IMR-90 (cell line): ENCODE measurements at regions not wholly inside any gene's neighbourhood (a gene's known extent, or its start where the extent isn't known, plus 50 kb on each side); places are given as distances from the start of the nearest gene placed in this dataset.

Experiments
- ATAC-seq: fragments of 200-7000 bp; cut with Tn5 transposase; 2 replicates; pipeline ENCODE4 v1.9.1; 2020; ENCODE audit warnings: low read depth, mild to moderate bottlenecking, moderate library complexity
- BruUV-seq: library from RNA; stranded (reverse); fragments of 400-500 nt; replicated peaks from 2 replicates; lab custom pipeline; 2021; lab: Mats Ljungman, UMichigan
- CTCF ChIA-PET: fragments of 300-600 bp; formaldehyde crosslinking; extraction: SDS; loops from one replicate; lab custom pipeline; 2021; ENCODE audit warnings: antibody characterized with exemption; lab: Yijun Ruan, JAX
- POLR2A ChIA-PET: fragments of 300-600 bp; sonication (Branson Sonifier 250); formaldehyde crosslinking; loops from one replicate; lab custom pipeline; 2022; ENCODE audit warnings: antibody characterized with exemption; ENCODE audit not compliant: unreplicated experiment; lab: Charles Lee
- DNase-seq: peaks from one replicate; pipeline ENCODE4 v3.0.0; 2013
- H2AFZ ChIP-seq: replicated peaks from 2 replicates; pipeline ENCODE3; 2013; ENCODE audit warnings: low read length, mild to moderate bottlenecking; ENCODE audit not compliant: poor library complexity
- H2AK5ac ChIP-seq: 2 replicates; pipeline ENCODE4 v1.6.1; 2013; ENCODE audit warnings: low read depth, low read length, inconsistent platforms
- H2AK9ac ChIP-seq: replicated peaks from 2 replicates; pipeline ENCODE3; 2013; ENCODE audit warnings: mild to moderate bottlenecking, low read depth, low read length, moderate library complexity; ENCODE audit not compliant: poor library complexity
- H2BK120ac ChIP-seq: 2 replicates; pipeline ENCODE4 v1.6.1; 2013; ENCODE audit warnings: low read depth, low read length, inconsistent platforms
- H2BK15ac ChIP-seq: 3 replicates; pipeline ENCODE4 v1.6.1; 2013; ENCODE audit warnings: low read depth, low read length, inconsistent platforms
- H2BK20ac ChIP-seq: 2 replicates; pipeline ENCODE4 v1.6.1; 2013; ENCODE audit warnings: low read depth, mild to moderate bottlenecking, inconsistent platforms, low read length, moderate library complexity
- H2BK5ac ChIP-seq: 2 replicates; pipeline ENCODE4 v1.6.1; 2013; ENCODE audit warnings: mild to moderate bottlenecking, low read depth, low read length, inconsistent platforms; ENCODE audit not compliant: poor library complexity, severe bottlenecking
- H3K14ac ChIP-seq: replicated peaks from 2 replicates; pipeline ENCODE4 v1.6.1; 2013; ENCODE audit warnings: low read depth, low read length, inconsistent platforms
- H3K18ac ChIP-seq: 2 replicates; pipeline ENCODE4 v1.6.1; 2013; ENCODE audit warnings: low read depth, low read length, control low read depth
- H3K23ac ChIP-seq: 2 replicates; pipeline ENCODE4 v1.6.1; 2013; ENCODE audit warnings: low read depth, low read length, inconsistent platforms
- H3K27ac ChIP-seq: 2 replicates; pipeline ENCODE4 v1.5.1; 2013; ENCODE audit warnings: mild to moderate bottlenecking, control low read depth, low read length; ENCODE audit not compliant: insufficient read depth
- H3K27me3 ChIP-seq: 2 replicates; pipeline ENCODE4 v1.6.1; 2013; ENCODE audit warnings: low read length; ENCODE audit not compliant: control insufficient read depth, insufficient read depth
- H3K36me3 ChIP-seq: 2 replicates; pipeline ENCODE4 v1.6.1; 2013; ENCODE audit warnings: low read length, mixed read lengths; ENCODE audit not compliant: control insufficient read depth, insufficient read depth
- H3K4ac ChIP-seq: 2 replicates; pipeline ENCODE4 v1.6.1; 2013; ENCODE audit warnings: low read depth, low read length, inconsistent platforms
- H3K4me1 ChIP-seq: 2 replicates; pipeline ENCODE4 v1.6.1; 2013; ENCODE audit warnings: low read length, mixed read lengths; ENCODE audit not compliant: control insufficient read depth, insufficient read depth
- H3K4me2 ChIP-seq: 2 replicates; pipeline ENCODE4 v1.6.1; 2013; ENCODE audit warnings: low read depth, mild to moderate bottlenecking, control low read depth, low read length, moderate library complexity
- H3K4me3 ChIP-seq: 2 replicates; pipeline ENCODE4 v1.5.1; 2013; ENCODE audit warnings: low read depth, mild to moderate bottlenecking, control low read depth, low read length, moderate library complexity; ENCODE audit not compliant: insufficient read depth
- H3K56ac ChIP-seq: 2 replicates; pipeline ENCODE4 v1.6.1; 2013; ENCODE audit warnings: low read length, inconsistent platforms; ENCODE audit not compliant: insufficient read depth; ENCODE audit errors: extremely low read depth
- H3K79me1 ChIP-seq, 2 experiments: 2 replicates each; pipeline ENCODE4 v1.6.1; 2013; ENCODE audit warnings: low read length in 2 of 2, inconsistent platforms in 1 of 2, low read depth in 1 of 2
- H3K9ac ChIP-seq: 2 replicates; pipeline ENCODE4 v1.6.1; 2013; ENCODE audit warnings: low read depth, low read length, control low read depth
- H3K9me1 ChIP-seq: 2 replicates; pipeline ENCODE4 v1.6.1; 2013; ENCODE audit warnings: low read length, inconsistent platforms; ENCODE audit not compliant: insufficient read depth
- H3K9me3 ChIP-seq: 2 replicates; pipeline ENCODE4 v1.6.1; 2013; ENCODE audit warnings: low read length; ENCODE audit not compliant: control insufficient read depth, insufficient read depth
- H4K20me1 ChIP-seq: 2 replicates; pipeline ENCODE4 v1.6.1; 2013; ENCODE audit warnings: low read length, inconsistent platforms; ENCODE audit not compliant: insufficient read depth
- H4K5ac ChIP-seq: 2 replicates; pipeline ENCODE4 v1.6.1; 2013; ENCODE audit warnings: mild to moderate bottlenecking, low read depth, low read length, control low read depth
- H4K8ac ChIP-seq, 2 experiments: 2 replicates each; pipeline ENCODE4 v1.6.1; 2013; ENCODE audit warnings: low read depth in 2 of 2, low read length in 2 of 2, control low read depth in 1 of 2, inconsistent platforms in 1 of 2
- H4K91ac ChIP-seq: 2 replicates; pipeline ENCODE4 v1.6.1; 2013; ENCODE audit warnings: low read depth, low read length, inconsistent platforms; ENCODE audit not compliant: insufficient read depth
- CEBPB ChIP-seq: IDR thresholded peaks from 2 replicates; pipeline ENCODE4 v1.6.1; 2012; ENCODE audit warnings: low read depth, low read length, improper control_type of control experiment
- CHD1 ChIP-seq: IDR thresholded peaks from 2 replicates; pipeline ENCODE4 v1.6.1; 2012; ENCODE audit warnings: low read depth, low read length, improper control_type of control experiment
- CTCF ChIP-seq: conservative IDR thresholded peaks from 2 replicates; pipeline ENCODE4 v1.5.1; 2012; ENCODE audit warnings: mild to moderate bottlenecking, low read depth, low read length, improper control_type of control experiment
- ELK1 ChIP-seq: fragments of 150-350 bp; IDR thresholded peaks from 2 replicates; pipeline ENCODE4 v1.6.1; 2016; ENCODE audit warnings: low read depth, mild to moderate bottlenecking, low read length, moderate library complexity, borderline replicate concordance
- FOS ChIP-seq: fragments of 150-350 bp; IDR thresholded peaks from 2 replicates; pipeline ENCODE4 v1.6.1; 2016; ENCODE audit warnings: low read depth, low read length
- MAZ ChIP-seq: IDR thresholded peaks from 2 replicates; pipeline ENCODE4 v1.6.1; 2012; ENCODE audit warnings: low read depth, mild to moderate bottlenecking, low read length, improper control_type of control experiment, moderate library complexity, borderline replicate concordance
- MXI1 ChIP-seq: IDR thresholded peaks from 2 replicates; pipeline ENCODE4 v1.6.1; 2012; ENCODE audit warnings: low read depth, mild to moderate bottlenecking, low read length, moderate library complexity, borderline replicate concordance
- NFE2L2 ChIP-seq: fragments of 150-350 bp; IDR thresholded peaks from 2 replicates; pipeline ENCODE4 v1.6.1; 2016; ENCODE audit warnings: low read depth, mild to moderate bottlenecking, low read length
- RFX5 ChIP-seq: IDR thresholded peaks from 2 replicates; pipeline ENCODE4 v1.8.0; 2012; ENCODE audit warnings: low read depth, mild to moderate bottlenecking, low read length, moderate library complexity
- USF2 ChIP-seq: fragments of 150-350 bp; IDR thresholded peaks from 2 replicates; pipeline ENCODE4 v1.6.1; 2017; ENCODE audit warnings: mild to moderate bottlenecking, antibody characterized with exemption, low read length, low read depth
- WGBS, 2 experiments: methylation state at CpG; one replicate each; pipeline versions ENCODE4 v1.1.5 to v1.1.7; 2013; ENCODE audit warnings: missing lambda C conversion rate in 2 of 2; ENCODE audit not compliant: insufficient read length in 1 of 2; ENCODE audit errors: extremely low coverage in 2 of 2; 5-methylcytosine and 5-hydroxymethylcytosine counted together
- dilution Hi-C: fragments of 300-500 bp; cut with HindIII; formaldehyde crosslinking; loops from one replicate; pipeline ENCODE4 v1.14.3; 2018; ENCODE audit warnings: low sequenced_read_pairs; ENCODE audit not compliant: unreplicated experiment
- in situ Hi-C: fragments of 300-500 bp; cut with MboI; formaldehyde crosslinking; loops from 3 replicates; pipeline ENCODE4 v1.14.3; 2019; ENCODE audit warnings: low sequenced_read_pairs, inconsistent platforms, mixed read lengths
- intact Hi-C: fragments of 100-400 bp; cut with micrococcal nuclease; formaldehyde crosslinking; loops from 2 replicates; pipeline ENCODE4 v1.10.0; 2022

GRCh38 chr10:21417172-21417712 is 108.2 kb downstream of the SKIDA1 start:
- Histone ChIP-seq H3K4ac (no peak overlapping the region), H3K27ac (no peak overlapping the region), H3K79me1 (no peaks in the 10 kb centered on the region), H3K36me3 (no peaks in the 10 kb centered on the region), H3K4me1 (no peaks in the 10 kb centered on the region), H4K5ac (no peak overlapping the region), H2BK15ac (no peak overlapping the region), H2AK9ac (no peak overlapping the region), H2AK5ac (no peak overlapping the region), H3K56ac (no peak overlapping the region), H3K4me3 (no peak overlapping the region), H3K23ac (no peak overlapping the region), H3K9ac (no peak overlapping the region), H3K14ac (no peak overlapping the region), H4K91ac (no peak overlapping the region), H3K27me3 (0 out of 2 replicates have a peak, but pooled peaks cover 2% of the 10 kb centered on the region), H2BK20ac (no peak overlapping the region), H3K9me3 (no peaks in the 10 kb centered on the region), H2BK120ac (no peak overlapping the region), H4K20me1 (no peaks in the 10 kb centered on the region), H2BK5ac (no peak overlapping the region), H4K8ac (no peak overlapping the region), H2AFZ (no peak overlapping the region), H3K18ac (no peak overlapping the region), H3K4me2 (no peak overlapping the region), H3K9me1 (no peaks in the 10 kb centered on the region)
- ChIA-PET CTCF (no interaction called here), POLR2A (no interaction called here)
- in situ Hi-C loops, result no loop called here
- TF ChIP-seq CTCF (no peak), USF2 (no peak), NFE2L2 (no peak), FOS (no peak), MXI1 (no peak), MAZ (no peak), CEBPB (no peak), RFX5 (no peak), ELK1 (no peak), CHD1 (no peak)
- BruUV-seq, result no TSS peak
- intact Hi-C loops, result no loop called here
- ATAC-seq (no peak), DNase-seq (no peak)
- dilution Hi-C loops, result no loop called here
- no CpG with 5 or more reads among the region's 6 CpGs for WGBS, 2 experiments
